ENCODE measurements at regions not wholly inside any gene's neighbourhood (a gene's known extent, or its start where the extent isn't known, plus 50 kb on each side); places are given as distances from the start of the nearest gene placed in this dataset.

DNA sequence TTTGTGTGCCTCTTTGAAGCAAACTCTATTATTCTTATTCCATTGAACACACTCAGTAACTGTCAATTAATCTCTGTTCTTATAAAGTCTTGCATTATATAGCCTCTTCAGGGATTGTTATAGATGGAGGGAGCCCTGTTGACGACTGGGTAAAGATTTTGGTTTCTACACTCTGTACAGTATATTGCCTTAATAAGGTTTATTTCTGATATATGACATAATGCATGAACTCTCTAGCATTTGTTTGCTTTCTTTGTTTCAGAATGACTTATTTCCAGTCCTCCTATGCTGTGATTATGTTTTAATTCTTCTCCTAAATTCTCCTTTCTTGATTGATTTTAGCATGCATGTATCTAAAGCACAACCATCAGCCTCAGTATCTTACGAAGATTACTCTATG is 494.9 kb downstream of the DIPK2A start:
- intact Hi-C loops (cut with micrococcal nuclease): no loop called here
- Mint-ChIP-seq H3K4me3 (ENCODE audit: unreplicated experiment) (no peak overlapping the region), H3K27ac (ENCODE audit: low read depth, unreplicated experiment) (no peak overlapping the region), H3K27me3 (ENCODE audit: insufficient read depth, unreplicated experiment) (no peaks in the 10 kb centered on the region), H3K9me3 (ENCODE audit: unreplicated experiment) (no peaks in the 10 kb centered on the region), H3K36me3 (ENCODE audit: insufficient read depth, unreplicated experiment) (no peaks in the 10 kb centered on the region), H3K4me1 (ENCODE audit: insufficient read depth, unreplicated experiment) (no peaks in the 10 kb centered on the region)
- no TSS peak for BruUV-seq (replicated peaks)
- TF ChIP-seq, protein P1, sequence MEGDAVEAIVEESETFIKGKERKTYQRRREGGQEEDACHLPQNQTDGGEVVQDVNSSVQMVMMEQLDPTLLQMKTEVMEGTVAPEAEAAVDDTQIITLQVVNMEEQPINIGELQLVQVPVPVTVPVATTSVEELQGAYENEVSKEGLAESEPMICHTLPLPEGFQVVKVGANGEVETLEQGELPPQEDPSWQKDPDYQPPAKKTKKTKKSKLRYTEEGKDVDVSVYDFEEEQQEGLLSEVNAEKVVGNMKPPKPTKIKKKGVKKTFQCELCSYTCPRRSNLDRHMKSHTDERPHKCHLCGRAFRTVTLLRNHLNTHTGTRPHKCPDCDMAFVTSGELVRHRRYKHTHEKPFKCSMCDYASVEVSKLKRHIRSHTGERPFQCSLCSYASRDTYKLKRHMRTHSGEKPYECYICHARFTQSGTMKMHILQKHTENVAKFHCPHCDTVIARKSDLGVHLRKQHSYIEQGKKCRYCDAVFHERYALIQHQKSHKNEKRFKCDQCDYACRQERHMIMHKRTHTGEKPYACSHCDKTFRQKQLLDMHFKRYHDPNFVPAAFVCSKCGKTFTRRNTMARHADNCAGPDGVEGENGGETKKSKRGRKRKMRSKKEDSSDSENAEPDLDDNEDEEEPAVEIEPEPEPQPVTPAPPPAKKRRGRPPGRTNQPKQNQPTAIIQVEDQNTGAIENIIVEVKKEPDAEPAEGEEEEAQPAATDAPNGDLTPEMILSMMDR (IDR thresholded peaks at IDR 0.05; ENCODE audit: unreplicated experiment): no peak
- ChIA-PET POLR2A (interaction anchor here (0.5 kb wide), 1 partner anchor 630 kb away, joined by 5 read pairs; no protein-coding TSS in a partner anchor), CTCF (no interaction called here)
- no peak for DNase-seq (ENCODE audit: unreplicated experiment)

DNA sequence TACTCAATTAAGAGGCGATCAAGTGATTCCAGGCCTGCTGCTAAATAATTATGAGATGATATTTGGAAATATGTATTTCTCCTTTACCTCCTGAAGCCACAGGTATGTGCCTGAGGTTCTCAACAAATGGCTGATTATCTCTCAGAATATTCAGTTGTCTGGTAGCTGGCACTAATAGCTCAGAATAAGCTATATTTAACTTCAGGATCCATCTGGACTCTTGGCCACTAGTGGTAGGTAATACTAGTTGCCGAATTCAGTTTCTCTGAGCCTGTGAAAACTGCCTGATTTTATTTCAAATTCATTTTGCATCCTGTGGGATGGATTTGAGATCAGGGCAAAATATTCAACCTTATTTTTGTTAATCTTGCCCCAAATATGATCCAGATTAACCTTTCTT is 499.0 kb downstream of the DIPK2A start:
- Mint-ChIP-seq H3K36me3 (ENCODE audit: insufficient read depth, unreplicated experiment) (no peaks in the 10 kb centered on the region), H3K4me3 (ENCODE audit: unreplicated experiment) (no peak overlapping the region), H3K4me1 (ENCODE audit: insufficient read depth, unreplicated experiment) (no peaks in the 10 kb centered on the region), H3K9me3 (ENCODE audit: unreplicated experiment) (no peaks in the 10 kb centered on the region), H3K27me3 (ENCODE audit: insufficient read depth, unreplicated experiment) (no peaks in the 10 kb centered on the region), H3K27ac (ENCODE audit: low read depth, unreplicated experiment) (no peak overlapping the region)
- ChIA-PET CTCF (no interaction called here), POLR2A (no interaction called here)
- TF ChIP-seq, protein P1 (IDR thresholded peaks at IDR 0.05; ENCODE audit: unreplicated experiment): no peak
- no peak for DNase-seq (ENCODE audit: unreplicated experiment)
- intact Hi-C loops (cut with micrococcal nuclease): no loop called here
- BruUV-seq (replicated peaks): no TSS peak

DNA sequence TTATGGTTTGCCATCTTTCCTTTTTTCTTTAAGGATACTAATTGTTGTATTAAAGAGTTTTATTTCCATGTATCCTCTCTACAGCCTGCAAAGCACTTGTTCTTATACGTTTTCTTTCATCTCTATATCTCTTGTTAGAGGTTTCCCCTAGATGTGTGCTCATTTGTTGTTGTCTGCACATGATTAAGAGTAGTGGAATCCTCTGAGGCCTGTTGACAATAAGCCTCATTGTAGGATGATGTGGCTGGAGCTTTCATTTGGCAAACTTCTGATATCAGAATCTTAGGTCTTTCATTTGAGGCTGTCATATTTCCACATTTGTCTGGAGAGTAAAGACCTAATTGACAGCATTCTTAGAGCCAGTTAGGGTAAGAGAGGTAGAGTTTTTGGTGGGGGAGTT is 506.0 kb downstream of the DIPK2A start:
- ChIA-PET CTCF (no interaction called here), POLR2A (no interaction called here)
- no peak for DNase-seq (ENCODE audit: unreplicated experiment)
- TF ChIP-seq, protein P1 (IDR thresholded peaks at IDR 0.05; ENCODE audit: unreplicated experiment): no peak
- Mint-ChIP-seq H3K27ac (ENCODE audit: low read depth, unreplicated experiment) (no peak overlapping the region), H3K36me3 (ENCODE audit: insufficient read depth, unreplicated experiment) (no peaks in the 10 kb centered on the region), H3K4me1 (ENCODE audit: insufficient read depth, unreplicated experiment) (no peaks in the 10 kb centered on the region), H3K9me3 (ENCODE audit: unreplicated experiment) (no peaks in the 10 kb centered on the region), H3K4me3 (ENCODE audit: unreplicated experiment) (no peak overlapping the region), H3K27me3 (ENCODE audit: insufficient read depth, unreplicated experiment) (peaks cover 15% of the 10 kb centered on the region)
- intact Hi-C loops (cut with micrococcal nuclease): no loop called here
- no TSS peak for BruUV-seq (replicated peaks)

DNA sequence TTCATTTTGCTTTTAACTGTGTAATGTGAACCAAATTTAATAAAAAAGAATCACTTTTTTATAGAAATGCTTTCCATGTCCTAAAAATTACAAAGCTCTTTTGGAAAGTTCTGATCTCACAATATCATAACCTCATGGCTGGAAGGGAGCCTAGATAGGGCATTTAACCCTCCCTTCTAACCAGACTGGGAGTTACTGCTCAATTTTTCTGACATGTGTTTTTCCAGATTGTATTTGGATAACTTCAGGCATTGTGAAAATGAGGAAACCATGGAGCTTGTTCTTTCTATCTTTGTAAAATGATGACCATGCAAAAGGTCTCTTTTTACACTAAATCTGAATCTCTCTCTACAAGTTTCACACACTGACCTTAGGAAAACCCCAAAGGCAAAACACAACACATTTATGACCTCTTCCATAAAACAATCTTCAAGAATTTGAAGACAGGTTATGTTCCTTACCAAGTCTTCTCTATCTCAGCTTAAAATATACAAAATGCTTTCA is 508.8 kb downstream of the DIPK2A start:
- no TSS peak for BruUV-seq (replicated peaks)
- peaks cover 15% of the 10 kb centered on the region for H3K27me3 Mint-ChIP-seq (ENCODE audit: insufficient read depth, unreplicated experiment)
- intact Hi-C loops (cut with micrococcal nuclease): no loop called here
- ChIA-PET POLR2A (no interaction called here), CTCF (interaction anchor here (0.8 kb wide), 1 partner anchor 290 kb away, joined by 3 read pairs; no protein-coding TSS in a partner anchor)
- H3K4me1 Mint-ChIP-seq (ENCODE audit: insufficient read depth, unreplicated experiment): no peaks in the 10 kb centered on the region
- TF ChIP-seq, protein P1 (IDR thresholded peaks at IDR 0.05; ENCODE audit: unreplicated experiment): no peak
- no peaks in the 10 kb centered on the region for H3K9me3 Mint-ChIP-seq (ENCODE audit: unreplicated experiment)
- H3K4me3 Mint-ChIP-seq (ENCODE audit: unreplicated experiment): no peak overlapping the region
- no peak overlapping the region for H3K27ac Mint-ChIP-seq (ENCODE audit: low read depth, unreplicated experiment)
- no peak for DNase-seq (ENCODE audit: unreplicated experiment)
- no peaks in the 10 kb centered on the region for H3K36me3 Mint-ChIP-seq (ENCODE audit: insufficient read depth, unreplicated experiment)
